GM23338 (cell line): ENCODE measurements at regions not wholly inside any gene's neighbourhood (a gene's known extent, or its start where the extent isn't known, plus 50 kb on each side); places are given as distances from the start of the nearest gene placed in this dataset.

Experiments
- ATAC-seq: fragments of 200-7000 bp; cut with Tn5 transposase; 3 replicates; pipeline ENCODE4 v1.9.1; 2020
- DNase-seq: peaks from one replicate; pipeline ENCODE4 v3.0.0-alpha.2; 2015; ENCODE audit warnings: low spot score
- H2AFZ ChIP-seq: fragments of 200-600 bp; sonication (generic); 2 replicates; pipeline ENCODE4 v1.8.0; 2016; ENCODE audit warnings: antibody characterized with exemption, mild to moderate bottlenecking, moderate library complexity
- H3F3A ChIP-seq: fragments of 200-600 bp; sonication (generic); replicated peaks from 2 replicates; pipeline ENCODE4 v1.8.0; 2017; ENCODE audit warnings: antibody characterized with exemption, mixed run types, low read depth
- H3K27ac ChIP-seq: fragments of 200-600 bp; sonication (generic); 2 replicates; pipeline ENCODE4 v1.6.1; 2016; ENCODE audit warnings: low read depth
- H3K27me3 ChIP-seq: fragments of 200-600 bp; sonication (generic); 2 replicates; pipeline ENCODE4 v1.8.0; 2016; ENCODE audit warnings: mild to moderate bottlenecking, mixed run types, moderate library complexity; ENCODE audit not compliant: insufficient read depth
- H3K36me3 ChIP-seq: fragments of 200-600 bp; sonication (generic); 2 replicates; pipeline ENCODE4 v1.8.0; 2016; ENCODE audit warnings: mild to moderate bottlenecking; ENCODE audit not compliant: insufficient read depth
- H3K4me1 ChIP-seq: fragments of 200-600 bp; sonication (generic); 2 replicates; pipeline ENCODE4 v1.8.0; 2016; ENCODE audit warnings: mild to moderate bottlenecking, moderate library complexity; ENCODE audit not compliant: insufficient read depth
- H3K4me2 ChIP-seq: fragments of 200-600 bp; sonication (generic); 2 replicates; pipeline ENCODE4 v1.7.1; 2017; ENCODE audit warnings: mixed run types
- H3K4me3 ChIP-seq: fragments of 200-600 bp; sonication (generic); 2 replicates; pipeline ENCODE4 v1.6.1; 2016; ENCODE audit warnings: mixed run types
- H3K79me2 ChIP-seq: fragments of 200-600 bp; sonication (generic); replicated peaks from 2 replicates; pipeline ENCODE4 v1.8.0; 2017; ENCODE audit warnings: mild to moderate bottlenecking; ENCODE audit not compliant: insufficient read depth
- H3K9me2 ChIP-seq: fragments of 200-600 bp; sonication (generic); 2 replicates; pipeline ENCODE4 v1.8.0; 2017; ENCODE audit not compliant: insufficient read depth
- H4K20me1 ChIP-seq: fragments of 200-600 bp; sonication (generic); replicated peaks from 2 replicates; pipeline ENCODE4 v1.8.0; 2017; ENCODE audit warnings: mild to moderate bottlenecking; ENCODE audit not compliant: insufficient read depth
- H3K27ac Mint-ChIP-seq: 2 replicates; pipeline ENCODE4 v1.8.0; 2020; ENCODE audit warnings: inconsistent platforms, mild to moderate bottlenecking, moderate library complexity, mixed read lengths
- H3K27me3 Mint-ChIP-seq: 3 replicates; pipeline ENCODE4 v1.8.0; 2022; ENCODE audit warnings: low read depth, mild to moderate bottlenecking, moderate library complexity, mixed read lengths, inconsistent platforms; ENCODE audit not compliant: insufficient read depth, poor library complexity
- H3K36me3 Mint-ChIP-seq: 3 replicates; pipeline ENCODE4 v1.8.0; 2021; ENCODE audit warnings: low read depth, mild to moderate bottlenecking, inconsistent platforms, moderate library complexity, mixed read lengths
- H3K4me1 Mint-ChIP-seq: 3 replicates; pipeline ENCODE4 v1.8.0; 2020; ENCODE audit warnings: mild to moderate bottlenecking, inconsistent platforms, mixed read lengths
- H3K4me3 Mint-ChIP-seq: 3 replicates; pipeline ENCODE4 v1.8.0; 2021; ENCODE audit warnings: moderate library complexity, mild to moderate bottlenecking, inconsistent platforms, mixed read lengths
- H3K9me3 Mint-ChIP-seq: 3 replicates; pipeline ENCODE4 v1.8.0; 2020; ENCODE audit warnings: moderate library complexity, mild to moderate bottlenecking, inconsistent platforms, mixed read lengths
- CREB1 ChIP-seq: fragments of 250-450 bp; sonication (Bioruptor Pico); IDR thresholded peaks from 2 replicates; pipeline ENCODE4 v1.5.0; 2020; ENCODE audit warnings: low read depth, mild to moderate bottlenecking, moderate library complexity
- EZH2 ChIP-seq: fragments of 200-600 bp; sonication (generic); IDR thresholded peaks from one replicate; pipeline ENCODE4 v1.8.0; 2017; ENCODE audit warnings: antibody characterized with exemption, mild to moderate bottlenecking, low read depth; ENCODE audit not compliant: unreplicated experiment
- EZH2phosphoT487 ChIP-seq: fragments of 200-600 bp; sonication (generic); IDR thresholded peaks from one replicate; pipeline ENCODE4 v1.8.1; 2018; ENCODE audit warnings: antibody characterized with exemption; ENCODE audit not compliant: unreplicated experiment
- JUNB ChIP-seq: IDR thresholded peaks from one replicate; pipeline ENCODE4 v1.6.1; 2016; ENCODE audit warnings: antibody characterized with exemption; ENCODE audit not compliant: unreplicated experiment
- NANOG ChIP-seq: IDR thresholded peaks from 2 replicates; pipeline ENCODE4 v1.6.1; 2016; ENCODE audit warnings: antibody characterized with exemption, borderline replicate concordance
- POLR2AphosphoS5 ChIP-seq: IDR thresholded peaks from 2 replicates; pipeline ENCODE4 v1.6.1; 2016; ENCODE audit warnings: antibody characterized with exemption, low read depth
- STAT1 ChIP-seq: IDR thresholded peaks from one replicate; pipeline ENCODE4 v1.6.1; 2016; ENCODE audit warnings: antibody characterized with exemption; ENCODE audit not compliant: unreplicated experiment
- ZNF331 ChIP-seq: fragments of 250-450 bp; sonication (Bioruptor Pico); IDR thresholded peaks from 2 replicates; pipeline ENCODE4 v1.5.0; 2020; ENCODE audit warnings: low read depth, mild to moderate bottlenecking, moderate library complexity
- TF ChIP-seq, protein P1 (sequence below): IDR thresholded peaks from one replicate; pipeline ENCODE4 v1.6.1; 2018; ENCODE audit warnings: antibody characterized with exemption; ENCODE audit not compliant: unreplicated experiment
- TF ChIP-seq, protein P2 (sequence below): fragments of 250-450 bp; sonication (Bioruptor Pico); IDR thresholded peaks from 2 replicates; pipeline ENCODE4 v1.5.0; 2020; ENCODE audit warnings: mild to moderate bottlenecking, moderate library complexity
- TF ChIP-seq, protein P3 (sequence below), 2 experiments: fragments of 200-600 bp in 1 of 2; sonication (generic) in 1 of 2; conservative IDR thresholded peaks; 2 replicates each; pipeline versions ENCODE4 v1.5.1 to v1.6.1; 2016 to 2017; ENCODE audit warnings: antibody characterized with exemption in 2 of 2, low read depth in 2 of 2, mild to moderate bottlenecking in 2 of 2, moderate library complexity in 1 of 2
- TF ChIP-seq, protein P4 (sequence below): IDR thresholded peaks from 2 replicates; pipeline ENCODE4 v1.6.1; 2016; ENCODE audit warnings: antibody characterized with exemption

DNA sequence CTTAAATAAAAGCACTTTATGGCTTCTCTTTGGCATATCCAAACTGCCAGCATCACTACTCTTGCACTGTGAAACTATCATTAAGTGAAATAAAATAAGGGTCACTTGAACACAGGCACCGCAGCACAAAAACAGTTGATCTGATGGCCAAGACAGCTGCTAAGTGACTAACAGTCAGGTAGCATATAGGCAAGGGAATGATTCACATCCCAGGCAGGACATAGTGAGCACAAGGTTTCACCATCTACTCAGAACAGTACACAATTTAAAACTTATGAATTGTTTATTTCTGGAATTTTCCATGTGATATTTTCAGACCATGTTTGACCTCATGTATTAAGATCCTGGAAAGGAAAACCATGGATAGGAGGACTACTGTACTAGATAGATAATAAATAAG, 214.2 kb downstream of the MREG start:
- no peaks in the 10 kb centered on the region; the same call in 2 of the 3 replicates for H3K9me3 Mint-ChIP-seq
- H3K27ac Mint-ChIP-seq, result no peak overlapping the region; the same call in 1 of the 2 replicates

More for the DNA sequence above, 214.2 kb downstream of the MREG start:
- H3F3A ChIP-seq, result no peaks in the 10 kb centered on the region
- H3K4me1 Mint-ChIP-seq, result peaks cover 11% of the 10 kb centered on the region; the same call in 2 of the 3 replicates
- no peak overlapping the region for H3K4me3 Mint-ChIP-seq
- no peaks in the 10 kb centered on the region for H3K36me3 ChIP-seq
- peaks cover 4% of the 10 kb centered on the region for H3K27me3 Mint-ChIP-seq
- ATAC-seq (no peak), DNase-seq (no peak)
- H3K27me3 ChIP-seq, result no peaks in the 10 kb centered on the region
- no peak overlapping the region for H2AFZ ChIP-seq
- no peaks in the 10 kb centered on the region for H3K79me2 ChIP-seq
- no peak overlapping the region for H3K27ac ChIP-seq
- TF ChIP-seq, protein P1, sequence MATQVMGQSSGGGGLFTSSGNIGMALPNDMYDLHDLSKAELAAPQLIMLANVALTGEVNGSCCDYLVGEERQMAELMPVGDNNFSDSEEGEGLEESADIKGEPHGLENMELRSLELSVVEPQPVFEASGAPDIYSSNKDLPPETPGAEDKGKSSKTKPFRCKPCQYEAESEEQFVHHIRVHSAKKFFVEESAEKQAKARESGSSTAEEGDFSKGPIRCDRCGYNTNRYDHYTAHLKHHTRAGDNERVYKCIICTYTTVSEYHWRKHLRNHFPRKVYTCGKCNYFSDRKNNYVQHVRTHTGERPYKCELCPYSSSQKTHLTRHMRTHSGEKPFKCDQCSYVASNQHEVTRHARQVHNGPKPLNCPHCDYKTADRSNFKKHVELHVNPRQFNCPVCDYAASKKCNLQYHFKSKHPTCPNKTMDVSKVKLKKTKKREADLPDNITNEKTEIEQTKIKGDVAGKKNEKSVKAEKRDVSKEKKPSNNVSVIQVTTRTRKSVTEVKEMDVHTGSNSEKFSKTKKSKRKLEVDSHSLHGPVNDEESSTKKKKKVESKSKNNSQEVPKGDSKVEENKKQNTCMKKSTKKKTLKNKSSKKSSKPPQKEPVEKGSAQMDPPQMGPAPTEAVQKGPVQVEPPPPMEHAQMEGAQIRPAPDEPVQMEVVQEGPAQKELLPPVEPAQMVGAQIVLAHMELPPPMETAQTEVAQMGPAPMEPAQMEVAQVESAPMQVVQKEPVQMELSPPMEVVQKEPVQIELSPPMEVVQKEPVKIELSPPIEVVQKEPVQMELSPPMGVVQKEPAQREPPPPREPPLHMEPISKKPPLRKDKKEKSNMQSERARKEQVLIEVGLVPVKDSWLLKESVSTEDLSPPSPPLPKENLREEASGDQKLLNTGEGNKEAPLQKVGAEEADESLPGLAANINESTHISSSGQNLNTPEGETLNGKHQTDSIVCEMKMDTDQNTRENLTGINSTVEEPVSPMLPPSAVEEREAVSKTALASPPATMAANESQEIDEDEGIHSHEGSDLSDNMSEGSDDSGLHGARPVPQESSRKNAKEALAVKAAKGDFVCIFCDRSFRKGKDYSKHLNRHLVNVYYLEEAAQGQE, result no peak
- TF ChIP-seq ZNF331 (CRISPR knock-in tag), result no peak
- TF ChIP-seq, protein P2, sequence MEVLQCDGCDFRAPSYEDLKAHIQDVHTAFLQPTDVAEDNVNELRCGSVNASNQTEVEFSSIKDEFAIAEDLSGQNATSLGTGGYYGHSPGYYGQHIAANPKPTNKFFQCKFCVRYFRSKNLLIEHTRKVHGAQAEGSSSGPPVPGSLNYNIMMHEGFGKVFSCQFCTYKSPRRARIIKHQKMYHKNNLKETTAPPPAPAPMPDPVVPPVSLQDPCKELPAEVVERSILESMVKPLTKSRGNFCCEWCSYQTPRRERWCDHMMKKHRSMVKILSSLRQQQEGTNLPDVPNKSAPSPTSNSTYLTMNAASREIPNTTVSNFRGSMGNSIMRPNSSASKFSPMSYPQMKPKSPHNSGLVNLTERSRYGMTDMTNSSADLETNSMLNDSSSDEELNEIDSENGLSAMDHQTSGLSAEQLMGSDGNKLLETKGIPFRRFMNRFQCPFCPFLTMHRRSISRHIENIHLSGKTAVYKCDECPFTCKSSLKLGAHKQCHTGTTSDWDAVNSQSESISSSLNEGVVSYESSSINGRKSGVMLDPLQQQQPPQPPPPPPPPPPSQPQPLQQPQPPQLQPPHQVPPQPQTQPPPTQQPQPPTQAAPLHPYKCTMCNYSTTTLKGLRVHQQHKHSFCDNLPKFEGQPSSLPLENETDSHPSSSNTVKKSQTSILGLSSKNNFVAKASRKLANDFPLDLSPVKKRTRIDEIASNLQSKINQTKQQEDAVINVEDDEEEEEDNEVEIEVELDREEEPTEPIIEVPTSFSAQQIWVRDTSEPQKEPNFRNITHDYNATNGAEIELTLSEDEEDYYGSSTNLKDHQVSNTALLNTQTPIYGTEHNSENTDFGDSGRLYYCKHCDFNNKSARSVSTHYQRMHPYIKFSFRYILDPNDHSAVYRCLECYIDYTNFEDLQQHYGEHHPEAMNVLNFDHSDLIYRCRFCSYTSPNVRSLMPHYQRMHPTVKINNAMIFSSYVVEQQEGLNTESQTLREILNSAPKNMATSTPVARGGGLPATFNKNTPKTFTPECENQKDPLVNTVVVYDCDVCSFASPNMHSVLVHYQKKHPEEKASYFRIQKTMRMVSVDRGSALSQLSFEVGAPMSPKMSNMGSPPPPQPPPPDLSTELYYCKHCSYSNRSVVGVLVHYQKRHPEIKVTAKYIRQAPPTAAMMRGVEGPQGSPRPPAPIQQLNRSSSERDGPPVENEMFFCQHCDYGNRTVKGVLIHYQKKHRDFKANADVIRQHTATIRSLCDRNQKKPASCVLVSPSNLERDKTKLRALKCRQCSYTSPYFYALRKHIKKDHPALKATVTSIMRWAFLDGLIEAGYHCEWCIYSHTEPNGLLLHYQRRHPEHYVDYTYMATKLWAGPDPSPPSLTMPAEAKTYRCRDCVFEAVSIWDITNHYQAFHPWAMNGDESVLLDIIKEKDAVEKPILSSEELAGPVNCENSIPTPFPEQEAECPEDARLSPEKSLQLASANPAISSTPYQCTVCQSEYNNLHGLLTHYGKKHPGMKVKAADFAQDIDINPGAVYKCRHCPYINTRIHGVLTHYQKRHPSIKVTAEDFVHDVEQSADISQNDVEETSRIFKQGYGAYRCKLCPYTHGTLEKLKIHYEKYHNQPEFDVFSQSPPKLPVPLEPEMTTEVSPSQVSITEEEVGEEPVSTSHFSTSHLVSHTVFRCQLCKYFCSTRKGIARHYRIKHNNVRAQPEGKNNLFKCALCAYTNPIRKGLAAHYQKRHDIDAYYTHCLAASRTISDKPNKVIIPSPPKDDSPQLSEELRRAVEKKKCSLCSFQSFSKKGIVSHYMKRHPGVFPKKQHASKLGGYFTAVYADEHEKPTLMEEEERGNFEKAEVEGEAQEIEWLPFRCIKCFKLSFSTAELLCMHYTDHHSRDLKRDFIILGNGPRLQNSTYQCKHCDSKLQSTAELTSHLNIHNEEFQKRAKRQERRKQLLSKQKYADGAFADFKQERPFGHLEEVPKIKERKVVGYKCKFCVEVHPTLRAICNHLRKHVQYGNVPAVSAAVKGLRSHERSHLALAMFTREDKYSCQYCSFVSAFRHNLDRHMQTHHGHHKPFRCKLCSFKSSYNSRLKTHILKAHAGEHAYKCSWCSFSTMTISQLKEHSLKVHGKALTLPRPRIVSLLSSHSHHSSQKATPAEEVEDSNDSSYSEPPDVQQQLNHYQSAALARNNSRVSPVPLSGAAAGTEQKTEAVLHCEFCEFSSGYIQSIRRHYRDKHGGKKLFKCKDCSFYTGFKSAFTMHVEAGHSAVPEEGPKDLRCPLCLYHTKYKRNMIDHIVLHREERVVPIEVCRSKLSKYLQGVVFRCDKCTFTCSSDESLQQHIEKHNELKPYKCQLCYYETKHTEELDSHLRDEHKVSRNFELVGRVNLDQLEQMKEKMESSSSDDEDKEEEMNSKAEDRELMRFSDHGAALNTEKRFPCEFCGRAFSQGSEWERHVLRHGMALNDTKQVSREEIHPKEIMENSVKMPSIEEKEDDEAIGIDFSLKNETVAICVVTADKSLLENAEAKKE, result no peak
- no peak for TF ChIP-seq NANOG
- TF ChIP-seq EZH2phosphoT487, result no peak
- TF ChIP-seq POLR2AphosphoS5, result no peak
- TF ChIP-seq CREB1 (CRISPR knock-in tag), result no peak
- TF ChIP-seq EZH2, result no peak
- TF ChIP-seq, protein P3, sequence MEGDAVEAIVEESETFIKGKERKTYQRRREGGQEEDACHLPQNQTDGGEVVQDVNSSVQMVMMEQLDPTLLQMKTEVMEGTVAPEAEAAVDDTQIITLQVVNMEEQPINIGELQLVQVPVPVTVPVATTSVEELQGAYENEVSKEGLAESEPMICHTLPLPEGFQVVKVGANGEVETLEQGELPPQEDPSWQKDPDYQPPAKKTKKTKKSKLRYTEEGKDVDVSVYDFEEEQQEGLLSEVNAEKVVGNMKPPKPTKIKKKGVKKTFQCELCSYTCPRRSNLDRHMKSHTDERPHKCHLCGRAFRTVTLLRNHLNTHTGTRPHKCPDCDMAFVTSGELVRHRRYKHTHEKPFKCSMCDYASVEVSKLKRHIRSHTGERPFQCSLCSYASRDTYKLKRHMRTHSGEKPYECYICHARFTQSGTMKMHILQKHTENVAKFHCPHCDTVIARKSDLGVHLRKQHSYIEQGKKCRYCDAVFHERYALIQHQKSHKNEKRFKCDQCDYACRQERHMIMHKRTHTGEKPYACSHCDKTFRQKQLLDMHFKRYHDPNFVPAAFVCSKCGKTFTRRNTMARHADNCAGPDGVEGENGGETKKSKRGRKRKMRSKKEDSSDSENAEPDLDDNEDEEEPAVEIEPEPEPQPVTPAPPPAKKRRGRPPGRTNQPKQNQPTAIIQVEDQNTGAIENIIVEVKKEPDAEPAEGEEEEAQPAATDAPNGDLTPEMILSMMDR (conservative IDR thresholded peaks at IDR 0.05; ENCODE audit: low read depth in 2 of 2), result no peak
- TF ChIP-seq STAT1, result no peak
- TF ChIP-seq, protein P4, sequence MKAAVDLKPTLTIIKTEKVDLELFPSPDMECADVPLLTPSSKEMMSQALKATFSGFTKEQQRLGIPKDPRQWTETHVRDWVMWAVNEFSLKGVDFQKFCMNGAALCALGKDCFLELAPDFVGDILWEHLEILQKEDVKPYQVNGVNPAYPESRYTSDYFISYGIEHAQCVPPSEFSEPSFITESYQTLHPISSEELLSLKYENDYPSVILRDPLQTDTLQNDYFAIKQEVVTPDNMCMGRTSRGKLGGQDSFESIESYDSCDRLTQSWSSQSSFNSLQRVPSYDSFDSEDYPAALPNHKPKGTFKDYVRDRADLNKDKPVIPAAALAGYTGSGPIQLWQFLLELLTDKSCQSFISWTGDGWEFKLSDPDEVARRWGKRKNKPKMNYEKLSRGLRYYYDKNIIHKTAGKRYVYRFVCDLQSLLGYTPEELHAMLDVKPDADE, result no peak
- TF ChIP-seq JUNB, result no peak
- no peaks in the 10 kb centered on the region for H3K36me3 Mint-ChIP-seq
- H3K4me1 ChIP-seq, result peaks cover 5% of the 10 kb centered on the region
- H4K20me1 ChIP-seq, result no peaks in the 10 kb centered on the region
- H3K9me2 ChIP-seq, result no peaks in the 10 kb centered on the region
- no peak overlapping the region for H3K4me3 ChIP-seq
- no peak overlapping the region for H3K4me2 ChIP-seq
